ENCODE measurements at regions not wholly inside any gene's neighbourhood (a gene's known extent, or its start where the extent isn't known, plus 50 kb on each side); places are given as distances from the start of the nearest gene placed in this dataset.

DNA sequence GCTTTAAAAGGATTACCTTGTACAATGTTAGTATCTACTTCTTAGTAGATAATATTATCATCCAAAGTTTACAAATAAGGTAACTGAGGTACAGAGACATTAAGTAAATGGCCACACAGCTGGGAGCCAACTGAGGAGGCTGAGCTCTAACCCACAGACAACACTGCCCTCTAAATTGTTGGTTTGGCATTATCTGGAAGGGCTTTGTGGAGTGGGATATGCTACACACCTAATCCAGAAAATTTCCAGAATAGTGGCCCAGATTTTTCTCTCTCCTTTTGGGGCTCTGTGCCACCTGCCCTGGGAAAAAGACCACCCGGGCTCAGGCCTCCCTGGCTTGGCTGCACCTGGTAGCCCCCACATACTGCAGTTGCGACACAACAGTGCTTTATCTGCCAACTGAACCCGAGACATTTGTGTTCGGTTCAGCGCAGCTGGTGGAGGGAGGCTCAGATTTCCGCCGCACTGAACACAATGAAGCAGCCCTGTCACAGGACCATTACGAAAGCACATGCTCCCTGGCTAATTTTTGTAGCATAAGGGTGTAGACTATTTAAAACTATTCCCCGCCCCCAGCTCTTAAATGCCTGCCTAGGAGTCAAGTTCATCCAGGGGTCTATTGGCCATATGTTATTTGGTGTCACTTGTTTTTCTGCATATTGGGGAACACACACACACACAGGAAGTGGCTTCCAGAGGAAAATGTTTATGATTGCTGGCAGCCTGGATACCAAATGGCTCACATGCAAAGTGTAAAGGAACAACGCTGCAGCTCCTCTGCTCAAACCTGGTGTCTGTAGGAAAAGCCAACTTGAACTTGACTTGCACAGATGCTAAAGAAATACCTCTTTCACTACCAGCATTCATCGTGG is 92.3 kb upstream of the ESRRG start:
- TF ChIP-seq EZH2phosphoT487 (IDR thresholded peaks at IDR 0.05; ENCODE audit: borderline replicate concordance) = no peak
- TF ChIP-seq, protein P1, sequence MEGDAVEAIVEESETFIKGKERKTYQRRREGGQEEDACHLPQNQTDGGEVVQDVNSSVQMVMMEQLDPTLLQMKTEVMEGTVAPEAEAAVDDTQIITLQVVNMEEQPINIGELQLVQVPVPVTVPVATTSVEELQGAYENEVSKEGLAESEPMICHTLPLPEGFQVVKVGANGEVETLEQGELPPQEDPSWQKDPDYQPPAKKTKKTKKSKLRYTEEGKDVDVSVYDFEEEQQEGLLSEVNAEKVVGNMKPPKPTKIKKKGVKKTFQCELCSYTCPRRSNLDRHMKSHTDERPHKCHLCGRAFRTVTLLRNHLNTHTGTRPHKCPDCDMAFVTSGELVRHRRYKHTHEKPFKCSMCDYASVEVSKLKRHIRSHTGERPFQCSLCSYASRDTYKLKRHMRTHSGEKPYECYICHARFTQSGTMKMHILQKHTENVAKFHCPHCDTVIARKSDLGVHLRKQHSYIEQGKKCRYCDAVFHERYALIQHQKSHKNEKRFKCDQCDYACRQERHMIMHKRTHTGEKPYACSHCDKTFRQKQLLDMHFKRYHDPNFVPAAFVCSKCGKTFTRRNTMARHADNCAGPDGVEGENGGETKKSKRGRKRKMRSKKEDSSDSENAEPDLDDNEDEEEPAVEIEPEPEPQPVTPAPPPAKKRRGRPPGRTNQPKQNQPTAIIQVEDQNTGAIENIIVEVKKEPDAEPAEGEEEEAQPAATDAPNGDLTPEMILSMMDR (conservative IDR thresholded peaks at IDR 0.05; ENCODE audit: low read length) = no peak
- no peak overlapping the region for H3K9ac ChIP-seq (ENCODE audit: low read depth, low read length, poor library complexity, severe bottlenecking)
- no peaks in the 10 kb centered on the region for H3F3A ChIP-seq (ENCODE audit: low read depth)
- no peak overlapping the region for H3K4me2 ChIP-seq (ENCODE audit: low read depth, low read length, poor library complexity, severe bottlenecking)
- H3K9me3 ChIP-seq (ENCODE audit: insufficient read depth, low read depth, low read length) = no peaks in the 10 kb centered on the region
- no peaks in the 10 kb centered on the region for H3K79me2 ChIP-seq (ENCODE audit: insufficient read depth, low read length)
- no peaks in the 10 kb centered on the region for H3K36me3 ChIP-seq (ENCODE audit: insufficient read depth, low read length)
- H3K4me1 ChIP-seq (ENCODE audit: insufficient read depth, low read length, poor library complexity, severe bottlenecking) = no peaks in the 10 kb centered on the region
- H4K20me1 ChIP-seq (ENCODE audit: insufficient read depth, low read length, poor library complexity, severe bottlenecking) = no peaks in the 10 kb centered on the region
- no peak overlapping the region for H2AFZ ChIP-seq (ENCODE audit: low read length)
- H3K4me3 ChIP-seq (ENCODE audit: low read length, poor library complexity, severe bottlenecking) = no peak overlapping the region
- no peaks in the 10 kb centered on the region for H3K27me3 ChIP-seq (ENCODE audit: insufficient read depth, low read length, poor library complexity, severe bottlenecking)
- no peaks in the 10 kb centered on the region for H3K9me2 ChIP-seq (replicated peaks; ENCODE audit: low read depth, low read length)

DNA sequence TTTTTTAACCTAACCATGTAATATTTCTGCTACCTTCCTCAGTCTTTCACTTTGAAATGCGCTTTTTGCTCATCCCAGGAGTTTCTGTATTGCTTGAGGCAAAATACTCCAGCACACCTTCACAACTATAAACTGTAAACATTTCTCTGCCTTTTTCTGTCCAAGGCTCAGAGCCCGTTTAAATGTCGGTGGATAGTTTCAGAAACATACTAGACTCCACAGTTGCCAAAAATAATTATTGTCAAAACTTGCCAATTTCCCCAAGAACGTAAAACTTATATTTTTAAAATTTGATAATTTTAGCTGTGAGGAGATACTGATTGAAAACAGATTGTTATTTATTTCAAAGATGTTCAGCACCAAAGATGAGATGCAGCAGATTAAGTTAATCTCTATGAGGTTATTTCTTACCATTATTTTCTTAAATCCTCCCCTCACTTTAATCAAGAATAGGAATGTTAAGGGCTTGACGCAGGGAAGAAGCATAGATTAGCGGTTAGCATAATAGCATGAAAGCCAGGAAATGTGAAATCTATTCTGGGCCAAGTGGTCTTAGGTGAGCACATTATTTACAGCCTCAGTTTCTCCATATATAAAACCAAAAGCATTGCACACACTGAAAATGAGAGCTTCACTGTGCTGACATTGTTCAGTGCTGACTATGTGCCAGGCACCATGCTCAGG is 91.5 kb upstream of the ESRRG start:
- Histone ChIP-seq H3K27me3 (ENCODE audit: insufficient read depth, low read length, poor library complexity, severe bottlenecking) (no peaks in the 10 kb centered on the region), H3K4me3 (ENCODE audit: low read length, poor library complexity, severe bottlenecking) (no peak overlapping the region), H3K36me3 (ENCODE audit: insufficient read depth, low read length) (no peaks in the 10 kb centered on the region), H3K9me2 (replicated peaks; ENCODE audit: low read depth, low read length) (no peaks in the 10 kb centered on the region), H3F3A (ENCODE audit: low read depth) (no peaks in the 10 kb centered on the region), H3K4me2 (ENCODE audit: low read depth, low read length, poor library complexity, severe bottlenecking) (no peak overlapping the region), H2AFZ (ENCODE audit: low read length) (no peak overlapping the region), H3K9ac (ENCODE audit: low read depth, low read length, poor library complexity, severe bottlenecking) (no peak overlapping the region), H3K79me2 (ENCODE audit: insufficient read depth, low read length) (no peaks in the 10 kb centered on the region), H3K4me1 (ENCODE audit: insufficient read depth, low read length, poor library complexity, severe bottlenecking) (no peaks in the 10 kb centered on the region), H3K9me3 (ENCODE audit: insufficient read depth, low read depth, low read length) (no peaks in the 10 kb centered on the region), H4K20me1 (ENCODE audit: insufficient read depth, low read length, poor library complexity, severe bottlenecking) (no peaks in the 10 kb centered on the region)
- TF ChIP-seq, protein P1 (conservative IDR thresholded peaks at IDR 0.05; ENCODE audit: low read length) = no peak
- no peak for TF ChIP-seq EZH2phosphoT487 (IDR thresholded peaks at IDR 0.05; ENCODE audit: borderline replicate concordance)

DNA sequence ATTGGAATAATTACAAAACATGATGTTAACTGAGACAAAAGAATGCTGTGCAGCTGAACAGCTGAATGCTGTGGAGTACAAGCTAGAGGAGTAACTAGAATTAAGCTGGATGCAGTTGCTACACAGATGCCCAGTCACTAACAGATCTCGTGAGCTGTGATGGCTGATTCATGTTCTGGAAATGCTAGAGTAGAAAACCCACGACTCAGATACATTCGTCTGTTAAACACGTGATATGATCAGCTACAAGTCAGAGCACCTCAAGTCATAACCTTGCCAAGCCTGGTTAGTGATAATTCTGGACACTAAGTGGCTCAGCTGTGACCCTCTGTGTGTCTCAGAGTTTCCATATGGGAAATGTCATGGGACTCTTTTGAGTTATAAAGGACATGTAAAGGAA is 89.7 kb upstream of the ESRRG start:
- H3K4me2 ChIP-seq (ENCODE audit: low read depth, low read length, poor library complexity, severe bottlenecking) = no peak overlapping the region
- H4K20me1 ChIP-seq (ENCODE audit: insufficient read depth, low read length, poor library complexity, severe bottlenecking) = no peaks in the 10 kb centered on the region
- H3F3A ChIP-seq (ENCODE audit: low read depth) = no peaks in the 10 kb centered on the region
- H3K4me1 ChIP-seq (ENCODE audit: insufficient read depth, low read length, poor library complexity, severe bottlenecking) = no peaks in the 10 kb centered on the region
- H3K36me3 ChIP-seq (ENCODE audit: insufficient read depth, low read length) = no peaks in the 10 kb centered on the region
- TF ChIP-seq, protein P1 (conservative IDR thresholded peaks at IDR 0.05; ENCODE audit: low read length) = no peak
- no peak for TF ChIP-seq EZH2phosphoT487 (IDR thresholded peaks at IDR 0.05; ENCODE audit: borderline replicate concordance)
- H3K79me2 ChIP-seq (ENCODE audit: insufficient read depth, low read length) = no peaks in the 10 kb centered on the region
- no peaks in the 10 kb centered on the region for H3K9me2 ChIP-seq (replicated peaks; ENCODE audit: low read depth, low read length)
- no peaks in the 10 kb centered on the region for H3K9me3 ChIP-seq (ENCODE audit: insufficient read depth, low read depth, low read length)
- H3K27me3 ChIP-seq (ENCODE audit: insufficient read depth, low read length, poor library complexity, severe bottlenecking) = no peaks in the 10 kb centered on the region
- no peak overlapping the region for H2AFZ ChIP-seq (ENCODE audit: low read length)
- no peak overlapping the region for H3K9ac ChIP-seq (ENCODE audit: low read depth, low read length, poor library complexity, severe bottlenecking)
- H3K4me3 ChIP-seq (ENCODE audit: low read length, poor library complexity, severe bottlenecking) = no peak overlapping the region

Data from Loucy (cell line).